GM23338 (cell line): ENCODE measurements at regions not wholly inside any gene's neighbourhood (a gene's known extent, or its start where the extent isn't known, plus 50 kb on each side); places are given as distances from the start of the nearest gene placed in this dataset.

ENCODE experiments used
- ATAC-seq: fragments of 200-7000 bp; cut with Tn5 transposase; 3 replicates; pipeline ENCODE4 v1.9.1; 2020
- DNase-seq: peaks from one replicate; pipeline ENCODE4 v3.0.0-alpha.2; 2015; ENCODE audit warnings: low spot score
- H2AFZ ChIP-seq: fragments of 200-600 bp; sonication (generic); 2 replicates; pipeline ENCODE4 v1.8.0; 2016; ENCODE audit warnings: antibody characterized with exemption, mild to moderate bottlenecking, moderate library complexity
- H3F3A ChIP-seq: fragments of 200-600 bp; sonication (generic); replicated peaks from 2 replicates; pipeline ENCODE4 v1.8.0; 2017; ENCODE audit warnings: antibody characterized with exemption, mixed run types, low read depth
- H3K27ac ChIP-seq: fragments of 200-600 bp; sonication (generic); 2 replicates; pipeline ENCODE4 v1.6.1; 2016; ENCODE audit warnings: low read depth
- H3K27me3 ChIP-seq: fragments of 200-600 bp; sonication (generic); 2 replicates; pipeline ENCODE4 v1.8.0; 2016; ENCODE audit warnings: mild to moderate bottlenecking, mixed run types, moderate library complexity; ENCODE audit not compliant: insufficient read depth
- H3K36me3 ChIP-seq: fragments of 200-600 bp; sonication (generic); 2 replicates; pipeline ENCODE4 v1.8.0; 2016; ENCODE audit warnings: mild to moderate bottlenecking; ENCODE audit not compliant: insufficient read depth
- H3K4me1 ChIP-seq: fragments of 200-600 bp; sonication (generic); 2 replicates; pipeline ENCODE4 v1.8.0; 2016; ENCODE audit warnings: mild to moderate bottlenecking, moderate library complexity; ENCODE audit not compliant: insufficient read depth
- H3K4me2 ChIP-seq: fragments of 200-600 bp; sonication (generic); 2 replicates; pipeline ENCODE4 v1.7.1; 2017; ENCODE audit warnings: mixed run types
- H3K4me3 ChIP-seq: fragments of 200-600 bp; sonication (generic); 2 replicates; pipeline ENCODE4 v1.6.1; 2016; ENCODE audit warnings: mixed run types
- H3K79me2 ChIP-seq: fragments of 200-600 bp; sonication (generic); replicated peaks from 2 replicates; pipeline ENCODE4 v1.8.0; 2017; ENCODE audit warnings: mild to moderate bottlenecking; ENCODE audit not compliant: insufficient read depth
- H3K9me2 ChIP-seq: fragments of 200-600 bp; sonication (generic); 2 replicates; pipeline ENCODE4 v1.8.0; 2017; ENCODE audit not compliant: insufficient read depth
- H4K20me1 ChIP-seq: fragments of 200-600 bp; sonication (generic); replicated peaks from 2 replicates; pipeline ENCODE4 v1.8.0; 2017; ENCODE audit warnings: mild to moderate bottlenecking; ENCODE audit not compliant: insufficient read depth
- H3K27ac Mint-ChIP-seq: 2 replicates; pipeline ENCODE4 v1.8.0; 2020; ENCODE audit warnings: inconsistent platforms, mild to moderate bottlenecking, moderate library complexity, mixed read lengths
- H3K27me3 Mint-ChIP-seq: 3 replicates; pipeline ENCODE4 v1.8.0; 2022; ENCODE audit warnings: low read depth, mild to moderate bottlenecking, moderate library complexity, mixed read lengths, inconsistent platforms; ENCODE audit not compliant: insufficient read depth, poor library complexity
- H3K36me3 Mint-ChIP-seq: 3 replicates; pipeline ENCODE4 v1.8.0; 2021; ENCODE audit warnings: low read depth, mild to moderate bottlenecking, inconsistent platforms, moderate library complexity, mixed read lengths
- H3K4me1 Mint-ChIP-seq: 3 replicates; pipeline ENCODE4 v1.8.0; 2020; ENCODE audit warnings: mild to moderate bottlenecking, inconsistent platforms, mixed read lengths
- H3K4me3 Mint-ChIP-seq: 3 replicates; pipeline ENCODE4 v1.8.0; 2021; ENCODE audit warnings: moderate library complexity, mild to moderate bottlenecking, inconsistent platforms, mixed read lengths
- H3K9me3 Mint-ChIP-seq: 3 replicates; pipeline ENCODE4 v1.8.0; 2020; ENCODE audit warnings: moderate library complexity, mild to moderate bottlenecking, inconsistent platforms, mixed read lengths
- CREB1 ChIP-seq: fragments of 250-450 bp; sonication (Bioruptor Pico); IDR thresholded peaks from 2 replicates; pipeline ENCODE4 v1.5.0; 2020; ENCODE audit warnings: low read depth, mild to moderate bottlenecking, moderate library complexity
- EZH2 ChIP-seq: fragments of 200-600 bp; sonication (generic); IDR thresholded peaks from one replicate; pipeline ENCODE4 v1.8.0; 2017; ENCODE audit warnings: antibody characterized with exemption, mild to moderate bottlenecking, low read depth; ENCODE audit not compliant: unreplicated experiment
- EZH2phosphoT487 ChIP-seq: fragments of 200-600 bp; sonication (generic); IDR thresholded peaks from one replicate; pipeline ENCODE4 v1.8.1; 2018; ENCODE audit warnings: antibody characterized with exemption; ENCODE audit not compliant: unreplicated experiment
- JUNB ChIP-seq: IDR thresholded peaks from one replicate; pipeline ENCODE4 v1.6.1; 2016; ENCODE audit warnings: antibody characterized with exemption; ENCODE audit not compliant: unreplicated experiment
- NANOG ChIP-seq: IDR thresholded peaks from 2 replicates; pipeline ENCODE4 v1.6.1; 2016; ENCODE audit warnings: antibody characterized with exemption, borderline replicate concordance
- POLR2AphosphoS5 ChIP-seq: IDR thresholded peaks from 2 replicates; pipeline ENCODE4 v1.6.1; 2016; ENCODE audit warnings: antibody characterized with exemption, low read depth
- STAT1 ChIP-seq: IDR thresholded peaks from one replicate; pipeline ENCODE4 v1.6.1; 2016; ENCODE audit warnings: antibody characterized with exemption; ENCODE audit not compliant: unreplicated experiment
- ZNF114 ChIP-seq: fragments of 250-450 bp; sonication (Bioruptor Pico); IDR thresholded peaks from 2 replicates; pipeline ENCODE4 v1.5.0; 2020; ENCODE audit warnings: mild to moderate bottlenecking, moderate library complexity
- ZNF331 ChIP-seq: fragments of 250-450 bp; sonication (Bioruptor Pico); IDR thresholded peaks from 2 replicates; pipeline ENCODE4 v1.5.0; 2020; ENCODE audit warnings: low read depth, mild to moderate bottlenecking, moderate library complexity
- TF ChIP-seq, protein P1 (sequence below), 2 experiments: fragments of 200-600 bp in 1 of 2; sonication (generic) in 1 of 2; conservative IDR thresholded peaks; 2 replicates each; pipeline versions ENCODE4 v1.5.1 to v1.6.1; 2016 to 2017; ENCODE audit warnings: antibody characterized with exemption in 2 of 2, low read depth in 2 of 2, mild to moderate bottlenecking in 2 of 2, moderate library complexity in 1 of 2
- TF ChIP-seq, protein P2 (sequence below): IDR thresholded peaks from 2 replicates; pipeline ENCODE4 v1.6.1; 2016; ENCODE audit warnings: antibody characterized with exemption

DNA sequence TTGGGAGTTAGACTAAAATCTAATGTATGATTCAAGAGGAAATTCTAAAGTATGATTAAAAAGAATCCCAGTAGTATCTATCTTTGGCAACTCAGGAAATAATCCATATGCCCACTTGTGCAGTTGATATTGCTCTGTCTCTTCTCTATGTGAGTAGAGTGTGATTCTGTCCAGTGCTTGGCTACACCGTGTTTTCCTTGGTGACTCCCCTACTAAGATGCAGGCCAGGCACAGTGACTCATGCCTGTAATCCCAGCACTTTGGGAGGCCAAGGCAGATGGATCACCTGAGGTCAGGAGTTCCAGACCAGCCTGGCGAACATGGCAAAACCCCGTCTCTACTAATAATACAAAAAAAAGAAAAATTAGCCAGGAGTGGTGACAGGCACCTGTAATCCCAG is 495.4 kb downstream of the MAT2B start:
- Histone ChIP-seq H2AFZ (no peak overlapping the region), H3K79me2 (no peaks in the 10 kb centered on the region), H3F3A (no peaks in the 10 kb centered on the region), H4K20me1 (no peaks in the 10 kb centered on the region), H3K4me1 (no peaks in the 10 kb centered on the region; the same call in 1 of the 2 replicates), H3K4me3 (no peak overlapping the region), H3K36me3 (no peaks in the 10 kb centered on the region), H3K27me3 (no peaks in the 10 kb centered on the region), H3K27ac (no peak overlapping the region), H3K4me2 (no peak overlapping the region), H3K9me2 (no peaks in the 10 kb centered on the region)
- TF ChIP-seq, protein P1, sequence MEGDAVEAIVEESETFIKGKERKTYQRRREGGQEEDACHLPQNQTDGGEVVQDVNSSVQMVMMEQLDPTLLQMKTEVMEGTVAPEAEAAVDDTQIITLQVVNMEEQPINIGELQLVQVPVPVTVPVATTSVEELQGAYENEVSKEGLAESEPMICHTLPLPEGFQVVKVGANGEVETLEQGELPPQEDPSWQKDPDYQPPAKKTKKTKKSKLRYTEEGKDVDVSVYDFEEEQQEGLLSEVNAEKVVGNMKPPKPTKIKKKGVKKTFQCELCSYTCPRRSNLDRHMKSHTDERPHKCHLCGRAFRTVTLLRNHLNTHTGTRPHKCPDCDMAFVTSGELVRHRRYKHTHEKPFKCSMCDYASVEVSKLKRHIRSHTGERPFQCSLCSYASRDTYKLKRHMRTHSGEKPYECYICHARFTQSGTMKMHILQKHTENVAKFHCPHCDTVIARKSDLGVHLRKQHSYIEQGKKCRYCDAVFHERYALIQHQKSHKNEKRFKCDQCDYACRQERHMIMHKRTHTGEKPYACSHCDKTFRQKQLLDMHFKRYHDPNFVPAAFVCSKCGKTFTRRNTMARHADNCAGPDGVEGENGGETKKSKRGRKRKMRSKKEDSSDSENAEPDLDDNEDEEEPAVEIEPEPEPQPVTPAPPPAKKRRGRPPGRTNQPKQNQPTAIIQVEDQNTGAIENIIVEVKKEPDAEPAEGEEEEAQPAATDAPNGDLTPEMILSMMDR (conservative IDR thresholded peaks at IDR 0.05; ENCODE audit: low read depth in 2 of 2) = no peak
- no peak for TF ChIP-seq POLR2AphosphoS5
- TF ChIP-seq ZNF331 (CRISPR knock-in tag) = no peak
- no peak for TF ChIP-seq ZNF114
- TF ChIP-seq CREB1 (CRISPR knock-in tag) = no peak
- TF ChIP-seq NANOG = no peak
- TF ChIP-seq, protein P2, sequence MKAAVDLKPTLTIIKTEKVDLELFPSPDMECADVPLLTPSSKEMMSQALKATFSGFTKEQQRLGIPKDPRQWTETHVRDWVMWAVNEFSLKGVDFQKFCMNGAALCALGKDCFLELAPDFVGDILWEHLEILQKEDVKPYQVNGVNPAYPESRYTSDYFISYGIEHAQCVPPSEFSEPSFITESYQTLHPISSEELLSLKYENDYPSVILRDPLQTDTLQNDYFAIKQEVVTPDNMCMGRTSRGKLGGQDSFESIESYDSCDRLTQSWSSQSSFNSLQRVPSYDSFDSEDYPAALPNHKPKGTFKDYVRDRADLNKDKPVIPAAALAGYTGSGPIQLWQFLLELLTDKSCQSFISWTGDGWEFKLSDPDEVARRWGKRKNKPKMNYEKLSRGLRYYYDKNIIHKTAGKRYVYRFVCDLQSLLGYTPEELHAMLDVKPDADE = no peak
- no peak for TF ChIP-seq STAT1
- no peak for DNase-seq
- no peak for ATAC-seq
- Mint-ChIP-seq H3K27ac (no peak overlapping the region), H3K36me3 (peaks cover 3% of the 10 kb centered on the region; the same call in 1 of the 3 replicates), H3K9me3 (peaks cover 6% of the 10 kb centered on the region; the same call in 1 of the 3 replicates), H3K4me3 (no peak overlapping the region), H3K27me3 (no peaks in the 10 kb centered on the region), H3K4me1 (peaks cover 5% of the 10 kb centered on the region; the same call in 2 of the 3 replicates)

DNA sequence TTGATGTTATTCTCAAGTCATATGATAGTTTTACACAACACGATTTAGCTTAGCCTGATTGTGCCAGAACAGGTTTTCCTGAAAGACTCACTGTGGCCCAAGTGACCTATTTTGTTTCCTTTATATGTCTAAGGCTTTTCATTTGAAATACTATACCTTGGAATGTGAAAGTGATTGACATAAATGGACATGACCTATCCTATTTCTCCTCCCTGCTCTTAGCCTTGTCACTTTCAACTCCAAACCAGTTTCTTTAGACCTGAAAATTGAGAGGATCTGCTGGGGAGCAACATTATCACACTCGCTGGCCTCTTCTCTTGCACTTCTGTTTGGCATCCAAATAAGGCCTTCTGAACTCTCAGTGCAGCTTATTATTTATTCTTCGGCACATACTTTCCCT is 496.8 kb downstream of the MAT2B start:
- Histone ChIP-seq H3K79me2 (no peaks in the 10 kb centered on the region), H4K20me1 (no peaks in the 10 kb centered on the region), H3K9me2 (no peaks in the 10 kb centered on the region), H3K4me2 (no peak overlapping the region), H3K27ac (no peak overlapping the region), H2AFZ (no peak overlapping the region), H3K4me1 (no peaks in the 10 kb centered on the region; the same call in 1 of the 2 replicates), H3K4me3 (no peak overlapping the region), H3F3A (no peaks in the 10 kb centered on the region), H3K36me3 (no peaks in the 10 kb centered on the region), H3K27me3 (no peaks in the 10 kb centered on the region)
- no peak for ATAC-seq
- H3K4me3 Mint-ChIP-seq = no peak overlapping the region
- DNase-seq = peak; percentile 26
- peaks cover 5% of the 10 kb centered on the region; the same call in 2 of the 3 replicates for H3K4me1 Mint-ChIP-seq
- peaks cover 3% of the 10 kb centered on the region; the same call in 1 of the 3 replicates for H3K9me3 Mint-ChIP-seq
- peaks cover 3% of the 10 kb centered on the region; the same call in 1 of the 3 replicates for H3K36me3 Mint-ChIP-seq
- H3K27me3 Mint-ChIP-seq = no peaks in the 10 kb centered on the region
- H3K27ac Mint-ChIP-seq = no peak overlapping the region
- no peak for TF ChIP-seq ZNF114
- TF ChIP-seq NANOG = no peak
- TF ChIP-seq, protein P2 = no peak
- no peak for TF ChIP-seq JUNB
- TF ChIP-seq ZNF331 (CRISPR knock-in tag) = no peak
- no peak for TF ChIP-seq EZH2
- no peak for TF ChIP-seq EZH2phosphoT487
- TF ChIP-seq STAT1 = no peak
- TF ChIP-seq, protein P1 (conservative IDR thresholded peaks at IDR 0.05; ENCODE audit: low read depth in 2 of 2) = no peak
- no peak for TF ChIP-seq CREB1 (CRISPR knock-in tag)
- TF ChIP-seq POLR2AphosphoS5 = no peak
